ENCODE measurements at regions not wholly inside any gene's neighbourhood (a gene's known extent, or its start where the extent isn't known, plus 50 kb on each side); places are given as distances from the start of the nearest gene placed in this dataset.

- no peak for DNase-seq (ENCODE audit: low read depth)
- no peak overlapping the region for H3K4me3 ChIP-seq (ENCODE audit: low read length)
- TF ChIP-seq CTCF (conservative IDR thresholded peaks at IDR 0.05; ENCODE audit: low read depth, low read length), result no peak
Measured at GRCh38 chr11:91955206-91955605, 269.4 kb upstream of the FAT3 start.

DNA sequence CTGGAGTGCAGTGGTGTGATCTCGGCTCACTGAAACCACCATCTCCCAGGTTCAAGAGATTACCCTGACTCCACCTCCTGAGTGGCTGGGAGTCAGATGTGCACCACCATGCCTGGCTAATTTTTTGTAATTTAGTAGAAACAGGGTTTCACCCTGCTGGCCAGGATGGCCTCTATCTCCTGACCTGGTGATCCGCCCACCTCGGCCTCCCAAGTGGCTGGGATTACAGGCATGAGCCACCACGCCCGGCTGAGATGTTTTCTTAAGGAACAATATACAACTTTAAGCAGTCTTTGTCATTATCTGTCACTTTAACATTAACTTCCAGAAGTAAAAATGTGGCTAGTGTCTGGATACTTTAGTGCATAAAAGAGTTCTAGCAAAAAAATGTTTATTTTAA lies 272.6 kb upstream of the FAT3 start:
- no peak for DNase-seq (ENCODE audit: low read depth)
- H3K4me3 ChIP-seq (ENCODE audit: low read length), result no peak overlapping the region
- TF ChIP-seq CTCF (conservative IDR thresholded peaks at IDR 0.05; ENCODE audit: low read depth, low read length), result no peak

DNA sequence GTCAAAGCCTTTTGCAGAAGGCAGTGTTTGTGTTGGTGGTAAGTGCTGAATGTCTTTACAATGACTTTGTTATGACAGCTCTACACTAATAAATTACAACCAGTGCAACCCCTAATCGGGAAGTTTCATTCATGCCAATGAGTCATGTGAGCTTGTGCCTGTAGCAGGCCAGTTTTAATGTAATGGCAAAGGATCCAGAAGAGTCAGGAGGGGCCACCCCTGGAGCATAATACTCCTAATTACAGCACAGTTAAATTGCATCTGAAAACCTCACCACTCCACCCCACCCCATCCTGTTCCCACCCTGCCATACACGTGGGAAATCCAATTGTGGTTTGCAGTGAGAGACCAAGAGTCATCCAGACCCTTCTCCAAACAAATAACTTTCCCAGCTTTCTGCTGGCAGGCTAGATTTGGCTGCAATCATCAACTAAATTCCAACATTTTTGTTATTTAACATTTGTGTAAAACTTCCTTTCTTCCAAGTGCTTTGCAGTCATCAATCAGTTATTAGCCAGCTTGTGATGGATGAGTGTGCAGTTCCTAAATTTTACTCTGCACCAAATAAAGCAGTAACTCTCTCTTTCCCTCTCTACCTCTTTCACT lies 277.3 kb upstream of the FAT3 start:
- peak; percentile 89 for DNase-seq (ENCODE audit: low read depth)
- no peak overlapping the region for H3K4me3 ChIP-seq (ENCODE audit: low read length)
- TF ChIP-seq CTCF (conservative IDR thresholded peaks at IDR 0.05; ENCODE audit: low read depth, low read length), result no peak

DNA sequence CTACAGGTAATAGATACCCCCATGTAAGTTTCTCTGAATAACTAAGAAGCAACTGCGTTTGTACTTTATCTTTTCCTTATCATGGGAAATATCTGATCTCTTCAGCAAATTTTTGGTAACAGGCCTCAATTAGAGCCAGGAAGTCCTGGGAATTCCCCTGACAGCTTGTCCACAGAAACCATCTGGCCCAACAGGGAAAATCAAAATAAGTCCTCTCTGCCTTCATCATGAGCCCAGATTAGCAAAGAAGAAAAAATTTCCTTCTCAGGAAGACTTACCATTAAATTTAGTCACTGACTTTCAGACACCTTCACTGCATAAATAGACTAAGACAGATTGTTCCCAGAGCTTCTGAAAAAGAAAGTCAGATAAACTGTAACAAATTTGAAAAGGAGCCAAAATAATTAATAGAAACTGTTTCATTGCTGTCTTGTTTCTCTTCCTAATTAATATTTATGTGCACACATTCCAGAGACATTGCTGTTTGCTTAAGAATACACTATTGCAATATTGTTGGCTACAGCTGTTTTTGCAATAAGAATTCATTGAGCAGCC lies 278.1 kb upstream of the FAT3 start:
- TF ChIP-seq CTCF (conservative IDR thresholded peaks at IDR 0.05; ENCODE audit: low read depth, low read length), result no peak
- no peak for DNase-seq (ENCODE audit: low read depth)
- no peak overlapping the region for H3K4me3 ChIP-seq (ENCODE audit: low read length)

DNA sequence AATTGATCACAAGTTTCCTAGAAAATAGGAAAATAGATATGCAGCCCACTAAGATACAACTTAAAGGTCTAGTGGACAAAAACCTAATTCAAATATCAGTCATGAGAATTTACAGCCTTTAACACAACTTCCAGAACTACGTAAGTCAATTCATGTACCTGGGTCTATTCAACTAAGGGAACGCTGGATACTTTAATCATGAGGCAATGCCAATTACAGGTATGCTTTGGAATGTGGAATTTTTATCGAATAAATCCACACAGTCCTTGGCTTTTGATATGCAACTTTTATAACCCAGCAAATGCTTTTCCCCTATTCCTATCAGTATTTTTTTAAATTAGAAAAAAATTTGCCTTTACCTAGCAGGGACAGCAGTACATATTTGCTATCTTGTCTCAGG lies 289.5 kb upstream of the FAT3 start:
- no peak for TF ChIP-seq CTCF (conservative IDR thresholded peaks at IDR 0.05; ENCODE audit: low read depth, low read length)
- H3K4me3 ChIP-seq (ENCODE audit: low read length), result no peak overlapping the region
- DNase-seq (ENCODE audit: low read depth), result no peak

DNA sequence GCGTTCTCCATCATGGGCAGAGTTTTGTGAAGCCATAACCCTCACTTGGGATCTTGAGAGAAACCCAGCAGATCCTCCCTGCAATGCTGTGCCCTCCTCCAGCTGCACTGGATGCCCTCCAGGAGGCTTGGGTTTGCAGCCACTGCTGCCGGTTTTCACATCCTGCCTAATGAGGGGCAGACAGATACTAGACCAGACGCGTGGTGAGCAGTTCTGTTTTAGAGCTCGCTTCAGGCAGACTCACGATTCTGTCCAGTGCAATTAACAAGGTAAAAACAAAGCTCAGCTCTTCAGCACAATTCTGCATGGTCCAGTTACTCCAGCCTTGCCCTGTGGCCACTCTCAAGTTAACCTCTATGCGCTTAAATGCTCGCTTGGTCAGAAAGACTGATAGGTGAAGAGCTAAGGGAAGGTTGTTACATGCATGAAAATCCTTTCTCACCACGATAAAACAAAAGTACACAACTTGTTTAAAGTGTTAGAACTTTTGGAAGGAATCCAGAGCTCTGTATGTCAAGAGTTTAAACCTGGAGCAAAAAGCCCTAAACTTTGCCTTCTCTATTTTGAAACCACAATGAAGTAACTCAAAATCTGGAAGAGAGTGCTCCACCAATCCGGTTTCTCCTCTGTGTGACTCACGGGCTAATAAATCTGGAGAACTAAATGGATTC lies 292.3 kb upstream of the FAT3 start:
- TF ChIP-seq CTCF (conservative IDR thresholded peaks at IDR 0.05; ENCODE audit: low read depth, low read length), result no peak
- no peak overlapping the region for H3K4me3 ChIP-seq (ENCODE audit: low read length)

DNA sequence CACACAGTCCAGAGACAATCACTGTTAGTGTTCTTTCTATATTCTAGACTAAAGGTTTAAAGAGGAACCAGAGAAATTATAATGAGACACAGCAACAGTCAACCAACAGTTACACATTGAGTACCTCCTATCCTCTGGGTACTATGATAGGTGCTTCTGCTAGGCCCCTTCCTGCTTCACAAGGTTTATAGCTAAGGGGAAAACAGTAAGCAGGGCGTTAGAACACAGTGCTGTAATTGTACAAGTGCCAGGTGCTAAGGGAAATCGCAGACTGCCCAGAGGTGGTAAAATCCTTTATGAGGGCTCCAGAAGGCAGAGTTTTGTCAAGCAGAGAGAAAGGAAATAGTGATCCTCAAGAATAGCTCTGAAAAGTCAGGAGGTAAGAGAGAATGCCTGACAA lies 297.2 kb upstream of the FAT3 start:
- no peak for TF ChIP-seq CTCF (conservative IDR thresholded peaks at IDR 0.05; ENCODE audit: low read depth, low read length)
- DNase-seq (ENCODE audit: low read depth), result no peak
- H3K4me3 ChIP-seq (ENCODE audit: low read length), result no peak overlapping the region

More for the DNA sequence above, 292.3 kb upstream of the FAT3 start:
- DNase-seq (ENCODE audit: low read depth), result no peak

All from retinal pigment epithelial cell (primary cell).